Osteoblast (primary cell): ENCODE measurements at regions not wholly inside any gene's neighbourhood (a gene's known extent, or its start where the extent isn't known, plus 50 kb on each side); places are given as distances from the start of the nearest gene placed in this dataset.

ENCODE experiments used
- DNase-seq: peaks from one replicate; pipeline ENCODE4 v3.0.0; 2011; ENCODE audit warnings: low spot score, mixed read lengths; ENCODE audit not compliant: insufficient read length; ENCODE audit errors: missing footprints
- H2AFZ ChIP-seq: 2 replicates; pipeline ENCODE4 v1.6.0; 2011; ENCODE audit warnings: mild to moderate bottlenecking, low read length
- H3K27ac ChIP-seq: 2 replicates; pipeline ENCODE4 v1.5.1; 2011; ENCODE audit warnings: mild to moderate bottlenecking, low read depth, low read length, moderate library complexity
- H3K27me3 ChIP-seq: 2 replicates; pipeline ENCODE4 v1.6.0; 2012; ENCODE audit warnings: mild to moderate bottlenecking, control low read depth, inconsistent platforms, low read length, moderate library complexity; ENCODE audit not compliant: insufficient read depth
- H3K36me3 ChIP-seq: 2 replicates; pipeline ENCODE4 v1.5.1; 2011; ENCODE audit warnings: mild to moderate bottlenecking, low read length, control low read depth, moderate library complexity; ENCODE audit not compliant: insufficient read depth
- H3K4me1 ChIP-seq: 2 replicates; pipeline ENCODE4 v1.5.1; 2011; ENCODE audit warnings: mild to moderate bottlenecking, low read length, control low read depth, moderate library complexity; ENCODE audit not compliant: insufficient read depth
- H3K4me2 ChIP-seq: 2 replicates; pipeline ENCODE4 v1.6.0; 2011; ENCODE audit warnings: mild to moderate bottlenecking, low read length; ENCODE audit not compliant: insufficient read depth
- H3K4me3 ChIP-seq: fragments of 200-600 bp; sonication (generic); 3 replicates; pipeline ENCODE4 v1.5.1; 2012; ENCODE audit warnings: mild to moderate bottlenecking, low read length, inconsistent platforms; ENCODE audit not compliant: insufficient read depth
- H3K79me2 ChIP-seq: 2 replicates; pipeline ENCODE4 v1.6.0; 2012; ENCODE audit warnings: mild to moderate bottlenecking, low read length, control low read depth, inconsistent platforms; ENCODE audit not compliant: insufficient read depth
- H3K9me3 ChIP-seq: 2 replicates; pipeline ENCODE4 v1.5.1; 2011; ENCODE audit warnings: low read depth, low read length, control low read depth
- H4K20me1 ChIP-seq: 2 replicates; pipeline ENCODE4 v1.6.0; 2012; ENCODE audit warnings: mild to moderate bottlenecking, low read length, control low read depth; ENCODE audit not compliant: insufficient read depth
- TF ChIP-seq, protein P1 (sequence below): IDR thresholded peaks from 2 replicates; pipeline ENCODE4 v1.5.1; 2011; ENCODE audit warnings: mild to moderate bottlenecking, low read depth, low read length, moderate library complexity; ENCODE audit errors: extremely low read depth

DNA sequence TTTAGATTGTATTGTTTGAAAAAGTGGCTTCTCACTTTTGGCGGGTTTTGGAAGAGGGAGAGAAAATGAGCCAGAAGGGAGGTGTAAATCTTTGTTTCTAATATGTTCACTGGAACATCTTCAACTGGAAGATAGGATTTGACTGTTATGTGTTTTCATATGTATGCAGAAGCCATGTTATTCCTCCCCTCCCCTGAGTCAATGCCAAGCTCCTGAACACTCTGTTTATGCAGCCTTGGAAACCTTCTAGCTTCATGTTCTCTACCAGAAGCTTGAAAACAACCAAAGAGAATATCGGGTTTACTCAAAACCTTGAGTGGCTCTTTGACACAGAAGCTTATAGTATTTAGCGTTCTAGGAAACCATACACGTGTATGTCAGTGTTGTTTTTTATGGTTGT, 279.1 kb downstream of the PRL start:
- Histone ChIP-seq H3K27ac (no peak overlapping the region), H3K36me3 (no peaks in the 10 kb centered on the region), H3K27me3 (no peaks in the 10 kb centered on the region), H3K9me3 (peaks cover 3% of the 10 kb centered on the region), H3K4me3 (no peak overlapping the region), H3K79me2 (no peaks in the 10 kb centered on the region), H4K20me1 (no peaks in the 10 kb centered on the region), H3K4me1 (no peaks in the 10 kb centered on the region), H3K4me2 (no peak overlapping the region), H2AFZ (no peak overlapping the region)
- DNase-seq = no peak
- TF ChIP-seq, protein P1, sequence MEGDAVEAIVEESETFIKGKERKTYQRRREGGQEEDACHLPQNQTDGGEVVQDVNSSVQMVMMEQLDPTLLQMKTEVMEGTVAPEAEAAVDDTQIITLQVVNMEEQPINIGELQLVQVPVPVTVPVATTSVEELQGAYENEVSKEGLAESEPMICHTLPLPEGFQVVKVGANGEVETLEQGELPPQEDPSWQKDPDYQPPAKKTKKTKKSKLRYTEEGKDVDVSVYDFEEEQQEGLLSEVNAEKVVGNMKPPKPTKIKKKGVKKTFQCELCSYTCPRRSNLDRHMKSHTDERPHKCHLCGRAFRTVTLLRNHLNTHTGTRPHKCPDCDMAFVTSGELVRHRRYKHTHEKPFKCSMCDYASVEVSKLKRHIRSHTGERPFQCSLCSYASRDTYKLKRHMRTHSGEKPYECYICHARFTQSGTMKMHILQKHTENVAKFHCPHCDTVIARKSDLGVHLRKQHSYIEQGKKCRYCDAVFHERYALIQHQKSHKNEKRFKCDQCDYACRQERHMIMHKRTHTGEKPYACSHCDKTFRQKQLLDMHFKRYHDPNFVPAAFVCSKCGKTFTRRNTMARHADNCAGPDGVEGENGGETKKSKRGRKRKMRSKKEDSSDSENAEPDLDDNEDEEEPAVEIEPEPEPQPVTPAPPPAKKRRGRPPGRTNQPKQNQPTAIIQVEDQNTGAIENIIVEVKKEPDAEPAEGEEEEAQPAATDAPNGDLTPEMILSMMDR = no peak

- Histone ChIP-seq H3K36me3 (no peaks in the 10 kb centered on the region), H3K27ac (no peak overlapping the region)
- no peak for DNase-seq
Measured at GRCh38 chr6:22019857-22020256, 277.0 kb downstream of the PRL start.

DNA sequence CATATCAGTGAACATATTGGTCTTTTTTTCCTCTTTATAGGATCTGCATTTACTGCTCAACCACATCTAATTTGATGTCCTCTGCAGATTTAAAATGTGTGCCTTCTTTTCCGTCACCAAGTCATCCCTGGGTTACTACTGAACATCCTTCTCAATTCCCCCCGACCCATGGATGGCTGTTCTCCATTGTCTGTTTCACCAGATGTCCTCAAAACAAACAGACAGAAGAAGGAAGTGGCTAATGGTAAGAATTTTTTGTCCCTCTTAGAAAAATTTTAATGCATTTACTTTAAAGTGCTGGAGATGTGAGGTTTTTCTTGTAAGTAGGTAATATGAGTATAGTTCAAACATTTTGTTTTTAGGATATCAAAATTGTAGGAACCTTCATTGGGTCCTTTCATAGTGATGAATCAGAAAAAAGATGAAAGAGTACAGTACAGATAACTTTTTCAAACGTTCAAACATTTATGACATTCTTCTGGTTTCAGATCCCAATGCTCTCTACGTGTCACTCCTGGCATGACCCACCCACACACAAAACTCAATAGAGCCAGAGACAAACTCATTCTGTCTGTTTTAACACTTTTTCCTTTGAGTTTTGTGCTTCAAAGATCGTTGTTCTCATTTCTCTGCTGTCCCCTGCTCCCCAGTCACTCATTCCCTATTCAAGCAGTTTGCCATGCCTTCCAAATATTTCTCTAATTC, 276.4 kb downstream of the PRL start:
- TF ChIP-seq, protein P1 = no peak
- no peak overlapping the region for H3K4me2 ChIP-seq

More at GRCh38 chr6:22019857-22020256, 277.0 kb downstream of the PRL start:
- H3K79me2 ChIP-seq = no peaks in the 10 kb centered on the region
- H2AFZ ChIP-seq = no peak overlapping the region
- H3K27me3 ChIP-seq = no peaks in the 10 kb centered on the region
- no peaks in the 10 kb centered on the region for H3K4me1 ChIP-seq
- peaks cover 3% of the 10 kb centered on the region for H3K9me3 ChIP-seq
- no peak overlapping the region for H3K4me3 ChIP-seq
- TF ChIP-seq, protein P1 = no peak
- no peaks in the 10 kb centered on the region for H4K20me1 ChIP-seq
- H3K4me2 ChIP-seq = no peak overlapping the region

DNA sequence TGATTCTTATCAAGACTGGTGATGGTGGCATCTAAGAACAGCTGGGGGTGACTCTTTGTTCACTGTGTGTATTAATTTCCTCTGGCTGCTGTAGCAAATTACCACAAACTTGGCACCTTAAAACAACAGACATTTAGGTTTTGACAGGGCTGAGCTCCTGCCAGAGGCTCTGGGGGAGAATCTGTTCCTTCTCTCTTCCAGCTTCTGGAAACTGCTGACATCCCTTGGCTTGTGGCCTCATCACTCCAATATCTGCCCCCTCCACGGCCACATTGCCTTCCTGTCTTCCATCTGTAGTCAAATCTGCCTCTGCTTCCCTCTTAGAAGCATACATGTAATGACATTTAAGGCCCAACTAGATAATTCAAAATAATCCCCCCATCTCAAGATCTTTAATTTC, 274.9 kb downstream of the PRL start:
- Histone ChIP-seq H3K36me3 (no peaks in the 10 kb centered on the region), H3K4me3 (no peak overlapping the region), H3K4me2 (no peak overlapping the region), H3K79me2 (no peaks in the 10 kb centered on the region), H2AFZ (no peak overlapping the region), H3K27ac (no peak overlapping the region), H3K9me3 (peaks cover 3% of the 10 kb centered on the region), H3K4me1 (peaks cover 14% of the 10 kb centered on the region), H4K20me1 (no peaks in the 10 kb centered on the region), H3K27me3 (no peaks in the 10 kb centered on the region)
- TF ChIP-seq, protein P1 = no peak
- DNase-seq = no peak

More for the DNA sequence above, 276.4 kb downstream of the PRL start:
- Histone ChIP-seq H3K4me1 (peaks cover 2% of the 10 kb centered on the region), H3K4me3 (no peak overlapping the region), H3K79me2 (no peaks in the 10 kb centered on the region), H3K36me3 (no peaks in the 10 kb centered on the region), H3K27ac (no peak overlapping the region), H4K20me1 (no peaks in the 10 kb centered on the region), H2AFZ (no peak overlapping the region), H3K9me3 (peaks cover 3% of the 10 kb centered on the region), H3K27me3 (no peaks in the 10 kb centered on the region)
- DNase-seq = no peak
